SKM-1 (cell line): ENCODE measurements at regions not wholly inside any gene's neighbourhood (a gene's known extent, or its start where the extent isn't known, plus 50 kb on each side); places are given as distances from the start of the nearest gene placed in this dataset.
A peak's percentile ranks its signal among the peaks of the same experiment; 100 is the strongest.
"Not testable (repeated sequence)": the region's sequence is repeated elsewhere in the genome, so short reads cannot be mapped to it uniquely, and the experiment has no call there.

Source experiments
- DNase-seq: peaks from one replicate; lab custom pipeline; 2025; ENCODE audit not compliant: unreplicated experiment; lab: John Stamatoyannopoulos, UW

DNA sequence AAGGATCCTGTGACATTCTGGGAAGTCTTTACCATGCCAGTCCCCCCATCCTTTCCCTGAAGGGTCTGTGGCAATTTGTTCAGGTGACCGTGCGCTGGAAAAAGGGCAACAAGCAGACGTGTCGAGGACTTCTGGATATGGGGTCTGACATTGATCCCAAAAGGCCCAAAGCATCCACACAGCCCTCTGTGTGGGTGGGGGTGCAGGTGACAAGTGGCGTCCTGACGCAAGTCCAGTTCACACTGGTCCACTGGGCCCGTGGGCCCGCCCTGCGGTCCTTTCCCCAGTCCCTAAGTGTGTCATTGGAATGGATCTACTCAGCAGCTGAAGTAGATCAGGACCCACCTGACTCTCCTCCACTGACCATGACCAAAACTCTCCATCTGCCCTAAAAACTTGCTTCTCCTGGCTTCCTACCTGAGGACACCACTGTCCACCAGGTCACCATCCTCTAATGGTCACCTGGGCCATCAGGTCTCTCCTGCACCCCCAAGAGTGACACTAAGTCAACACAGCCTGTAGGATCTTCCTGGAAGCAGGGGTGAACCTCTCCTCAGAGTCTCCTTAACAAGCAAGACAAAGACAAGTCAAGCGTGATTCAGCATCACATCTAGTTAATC lies 85.6 kb upstream of the SLC66A3 start:
- no peak for DNase-seq

DNA sequence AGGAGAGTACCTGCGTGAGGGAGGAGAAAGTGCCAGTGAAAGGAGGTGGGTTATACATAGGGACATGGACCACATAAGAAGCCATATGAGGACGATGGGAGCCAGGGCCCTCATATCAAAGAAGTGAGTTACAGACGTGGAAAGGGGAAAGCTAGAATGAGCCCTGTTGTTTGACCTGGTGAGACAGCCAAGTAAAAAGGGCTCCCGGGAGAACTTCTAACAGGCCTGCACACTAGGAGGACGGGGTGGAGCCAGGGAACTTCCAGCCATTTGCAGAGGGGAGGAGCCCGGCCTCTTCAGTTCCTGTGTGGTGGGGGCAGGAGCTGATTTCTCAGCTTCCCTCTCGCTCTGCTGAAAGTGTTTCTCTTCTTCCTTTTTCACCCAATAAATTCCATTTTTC lies 84.1 kb upstream of the SLC66A3 start:
- peak; percentile 12 for DNase-seq

GRCh38 chr2:11071939-11072338 lies 83.3 kb upstream of the SLC66A3 start:
- DNase-seq = no peak

- no peak for DNase-seq
These were observed 82.7 kb upstream of the SLC66A3 start for GRCh38 chr2:11072550-11072949.

DNA sequence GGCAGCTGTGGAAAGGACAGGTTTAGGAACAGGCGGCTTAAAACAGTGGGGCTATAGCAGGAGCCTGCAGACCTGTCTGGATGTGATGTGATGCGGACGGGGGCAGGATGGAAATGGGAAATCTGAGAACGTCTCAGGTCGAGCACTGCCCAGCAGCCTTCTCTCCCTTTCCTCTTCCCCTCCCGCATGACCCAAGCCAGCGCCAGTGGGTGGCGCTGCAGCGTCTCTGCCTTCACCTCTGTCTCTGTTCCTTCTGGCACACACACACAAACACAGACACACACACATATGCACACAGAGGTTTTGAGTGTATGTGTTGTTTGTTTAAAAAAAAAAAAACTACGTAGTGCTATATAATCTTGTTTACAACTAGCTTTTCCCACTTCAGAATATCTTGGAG lies 82.0 kb upstream of the SLC66A3 start:
- peak; percentile 15 for DNase-seq

DNA sequence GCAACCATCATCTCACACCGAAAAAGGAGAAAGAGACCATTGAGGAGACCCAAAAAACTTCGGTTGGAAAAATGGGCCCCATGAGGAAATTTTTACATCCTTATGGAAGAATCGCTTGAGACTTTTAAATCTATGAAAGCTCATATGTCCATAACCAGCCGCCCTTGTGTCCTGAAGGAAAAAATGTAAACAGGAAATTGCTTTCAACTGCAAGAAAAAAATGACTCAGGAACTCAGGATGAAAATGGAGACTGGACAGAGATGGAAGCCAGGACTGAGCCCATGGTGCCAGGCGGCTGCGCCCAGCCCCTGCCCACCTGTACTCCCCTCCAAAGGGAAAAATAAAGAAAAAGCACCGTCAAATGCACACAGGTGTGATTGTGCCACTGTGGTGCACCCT lies 81.5 kb upstream of the SLC66A3 start:
- DNase-seq = no peak

DNA sequence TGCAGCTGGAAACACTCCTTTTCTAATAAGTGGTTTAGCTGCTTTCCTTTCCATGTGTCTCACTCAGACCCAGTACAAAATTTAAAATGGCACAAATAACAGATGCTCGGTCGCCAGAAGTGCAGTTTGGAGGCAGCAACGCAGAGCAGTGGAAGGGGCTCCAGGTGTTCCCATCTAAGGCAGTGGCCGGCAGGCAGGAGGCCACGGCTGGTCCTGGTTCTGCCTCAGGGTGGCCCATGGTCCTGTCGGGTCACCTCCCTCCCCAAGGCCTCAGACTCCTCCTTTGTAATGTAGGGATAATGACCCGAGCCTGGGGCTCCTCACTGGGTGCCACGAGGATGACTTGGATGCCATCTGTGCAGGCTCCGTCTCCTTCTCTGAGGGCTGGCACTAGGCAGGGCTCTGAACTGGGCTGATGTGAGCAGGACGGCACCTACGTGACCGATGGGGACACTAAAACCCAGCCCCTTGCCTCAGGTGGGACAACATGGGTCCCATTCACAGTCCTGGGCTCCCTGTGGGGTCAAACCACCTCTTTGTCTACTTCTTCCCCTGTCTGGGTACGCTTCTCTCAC lies 80.9 kb upstream of the SLC66A3 start:
- DNase-seq = no peak

- DNase-seq = no peak
These were observed 80.0 kb upstream of the SLC66A3 start for GRCh38 chr2:11075221-11075620.

DNA sequence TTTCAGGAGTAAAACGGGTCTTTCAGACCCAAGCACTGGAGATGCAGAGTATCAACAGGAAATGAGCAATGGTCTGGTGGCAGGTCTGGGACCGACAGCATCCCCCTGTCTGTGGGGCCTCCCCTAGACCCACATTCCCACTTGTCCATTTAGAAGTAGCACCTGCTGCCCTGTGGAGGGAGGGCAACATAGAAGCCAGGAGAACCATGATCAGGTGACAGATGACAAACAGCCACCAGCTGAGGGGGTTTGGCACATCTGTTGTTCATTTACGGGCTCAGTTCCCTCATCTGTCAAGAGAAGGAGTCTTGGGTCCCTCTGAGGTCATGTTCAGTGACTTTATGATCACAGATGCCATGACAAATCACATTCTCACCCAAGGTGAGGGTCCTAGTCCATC lies 77.9 kb upstream of the SLC66A3 start:
- no peak for DNase-seq

- no peak for DNase-seq
These were observed 76.0 kb upstream of the SLC66A3 start for GRCh38 chr2:11079136-11079824.

- DNase-seq = no peak
These were observed 74.8 kb upstream of the SLC66A3 start for GRCh38 chr2:11080253-11081115.

- DNase-seq = no peak
These were observed 72.4 kb upstream of the SLC66A3 start for GRCh38 chr2:11082880-11083279.

DNA sequence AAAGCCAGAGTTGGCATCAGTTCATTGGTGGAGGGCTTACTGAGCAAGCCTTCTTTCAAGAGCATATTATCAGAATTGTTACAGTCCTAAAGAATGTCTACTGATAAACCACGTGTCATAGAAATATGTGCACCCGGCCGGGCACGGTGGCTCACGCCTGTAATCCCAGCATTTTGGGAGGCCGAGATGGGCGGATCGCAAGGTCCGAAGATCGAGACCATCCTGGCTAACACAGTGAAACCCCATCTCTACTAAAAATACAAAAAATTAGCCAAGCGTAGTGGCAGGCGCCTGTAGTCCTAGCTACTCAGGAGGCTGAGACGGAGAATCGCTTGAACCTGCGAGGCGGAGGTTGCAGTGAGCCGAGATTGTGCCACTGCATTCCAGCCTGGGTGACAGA lies 66.4 kb upstream of the SLC66A3 start:
- not testable (repeated sequence) for DNase-seq

DNA sequence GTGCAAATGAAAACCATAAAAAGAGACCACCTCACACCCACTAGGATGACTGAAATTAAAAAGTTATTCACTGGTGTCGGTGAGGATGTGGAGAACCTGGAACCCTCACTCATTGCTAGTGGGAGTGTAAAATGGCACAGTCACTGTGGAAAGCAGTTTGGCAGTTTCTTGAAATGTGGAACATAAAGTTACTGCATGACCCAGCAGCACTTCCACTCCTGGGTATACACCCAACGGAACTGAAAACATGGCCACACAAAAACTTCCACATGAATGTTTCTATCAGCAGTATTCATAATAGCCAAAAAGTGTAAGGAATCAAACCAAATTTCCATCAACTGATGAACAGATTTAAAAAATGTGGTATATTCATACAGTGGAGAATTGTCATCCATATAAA lies 65.1 kb upstream of the SLC66A3 start:
- DNase-seq = no peak

DNA sequence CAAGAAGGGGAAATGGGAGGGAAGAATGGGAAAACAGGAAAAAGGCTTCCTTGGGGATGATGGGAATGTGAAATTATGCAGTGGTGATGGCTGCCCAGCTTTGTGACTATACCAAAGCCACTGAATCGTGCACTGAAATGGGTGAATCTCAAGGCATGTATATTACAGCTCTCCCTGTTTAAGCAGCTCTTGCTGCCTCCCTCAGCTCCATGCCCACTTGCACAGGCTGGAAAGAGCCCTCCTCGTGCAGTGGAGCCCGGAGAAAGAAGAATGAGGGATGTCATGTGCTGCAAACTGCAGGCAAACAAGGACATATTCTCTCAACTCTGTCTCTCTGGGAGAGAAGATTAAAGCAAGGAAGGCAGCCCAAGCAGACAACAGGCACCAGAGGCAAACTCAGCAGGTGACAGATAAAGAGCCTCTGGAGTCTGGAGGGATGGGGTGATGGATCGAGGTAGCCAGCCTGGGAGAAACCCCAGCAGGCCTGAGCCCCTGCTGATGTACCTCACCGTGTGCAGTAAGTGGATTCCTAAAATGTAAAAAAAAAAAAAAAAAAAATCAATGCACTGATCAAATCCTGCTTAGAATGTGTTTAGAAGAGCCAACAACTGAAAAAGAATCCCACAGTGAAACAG lies 62.4 kb upstream of the SLC66A3 start:
- no peak for DNase-seq

DNA sequence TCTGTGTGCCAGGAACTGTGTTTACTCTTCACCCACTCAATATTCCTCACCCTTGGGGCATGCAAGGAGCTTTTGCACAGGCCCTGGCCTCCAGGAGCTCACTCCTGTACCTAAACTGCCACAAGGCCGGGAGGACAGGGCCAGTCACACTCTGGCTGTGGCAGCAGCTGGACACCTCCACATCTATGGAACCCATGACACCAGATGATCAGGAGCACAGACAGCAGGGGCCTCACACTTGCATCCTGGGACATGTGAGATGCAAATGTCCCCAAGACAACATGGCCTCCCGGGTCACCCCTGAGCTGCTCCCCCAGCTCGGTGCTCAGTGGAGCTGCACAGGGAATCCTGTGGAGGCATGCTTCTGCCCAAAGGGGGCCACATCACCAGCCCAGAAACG lies 61.8 kb upstream of the SLC66A3 start:
- DNase-seq = no peak

DNA sequence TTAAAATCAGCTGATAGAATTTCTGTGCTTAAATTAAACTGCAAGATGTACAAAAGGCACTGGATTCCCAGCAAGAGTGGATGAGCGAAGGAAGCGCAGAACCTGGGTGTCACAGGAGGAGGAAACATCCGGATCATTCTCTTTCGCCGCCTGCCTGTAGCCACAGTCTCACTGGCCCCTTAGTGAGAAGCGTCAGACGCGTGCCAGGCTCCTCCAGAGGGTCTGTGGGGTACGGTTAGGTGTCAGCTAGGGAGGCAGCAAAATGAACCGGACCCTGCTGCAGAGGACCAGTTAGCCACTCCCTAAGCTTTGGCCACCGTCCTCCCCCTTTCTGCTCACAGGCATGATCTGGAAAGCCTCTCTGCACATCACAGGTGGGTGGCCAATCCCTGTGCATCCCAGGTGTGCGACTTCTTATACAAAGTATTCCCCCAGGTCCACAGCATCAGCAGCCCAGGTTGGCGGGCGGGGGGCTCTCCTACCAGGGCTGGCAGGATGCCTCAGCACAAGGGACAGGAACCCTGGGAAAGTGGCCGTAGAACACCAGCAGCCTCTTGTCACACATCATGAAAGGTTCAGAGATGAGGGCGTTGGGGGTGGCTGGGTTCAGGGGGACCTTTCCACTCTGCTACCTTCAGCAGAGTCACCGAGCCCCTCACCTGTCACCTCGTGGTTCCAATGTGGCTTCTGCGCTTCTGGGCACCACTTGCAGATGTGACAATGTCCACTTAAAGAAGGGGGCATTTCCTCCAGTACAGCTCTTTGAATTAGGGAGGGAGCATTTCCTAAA lies 61.1 kb upstream of the SLC66A3 start:
- DNase-seq = no peak

DNA sequence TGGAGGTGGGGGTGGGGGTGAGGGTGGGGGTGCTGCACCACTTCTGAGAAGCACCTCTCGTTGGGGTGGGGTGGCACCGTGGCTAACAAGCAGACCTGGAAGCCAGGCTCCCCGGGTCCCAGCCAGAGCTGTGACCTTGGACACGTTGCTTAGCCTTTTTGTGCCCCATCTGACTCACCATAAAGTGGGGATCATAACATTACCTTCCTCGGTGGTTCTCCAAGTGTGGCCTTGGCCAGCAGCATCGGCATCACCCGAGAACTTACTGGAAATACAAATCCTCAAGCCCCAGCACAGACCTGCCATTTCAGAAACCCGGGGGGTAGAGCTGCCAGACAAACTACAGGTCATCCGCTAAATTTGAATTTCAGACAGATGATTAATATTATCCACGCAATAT lies 58.7 kb upstream of the SLC66A3 start:
- no peak for DNase-seq

DNA sequence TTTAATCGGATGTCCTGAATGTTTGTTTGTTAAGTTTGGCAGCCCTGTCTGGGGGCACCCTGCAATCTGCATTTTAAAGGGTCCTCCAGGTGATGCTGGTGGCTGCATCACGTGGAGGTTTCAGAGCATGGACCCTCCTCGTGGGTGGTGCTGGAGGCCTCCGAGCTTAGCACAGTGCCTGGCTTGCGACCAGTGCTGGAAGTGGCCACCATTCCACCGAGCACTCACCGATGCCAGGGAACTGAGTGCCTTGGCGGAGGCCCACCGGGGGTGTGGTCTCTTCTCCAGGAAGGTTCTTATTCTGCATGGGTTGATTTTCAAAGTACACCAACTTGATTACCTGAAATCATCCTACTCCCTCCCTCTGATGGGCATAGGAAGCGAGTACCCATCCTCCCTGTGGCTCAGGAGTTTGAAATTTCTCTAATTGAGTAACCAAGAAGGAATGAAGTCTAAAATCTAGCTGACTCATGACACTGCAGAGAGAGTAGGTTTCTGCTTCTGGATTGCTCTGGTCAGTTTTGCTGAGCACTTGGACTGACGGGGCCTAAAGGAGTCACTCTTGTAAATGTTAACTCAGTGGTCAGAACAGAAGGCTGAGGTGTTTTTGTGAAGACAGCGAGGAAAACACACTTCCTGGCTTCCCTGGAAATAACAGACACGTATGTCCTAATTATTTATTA lies 58.1 kb upstream of the SLC66A3 start:
- DNase-seq = no peak

GRCh38 chr2:11097854-11098387 lies 57.3 kb upstream of the SLC66A3 start:
- DNase-seq = no peak
